ENCODE measurements at regions not wholly inside any gene's neighbourhood (a gene's known extent, or its start where the extent isn't known, plus 50 kb on each side); places are given as distances from the start of the nearest gene placed in this dataset.
"Not testable (repeated sequence)": the region's sequence is repeated elsewhere in the genome, so short reads cannot be mapped to it uniquely, and the experiment has no call there.

- DNase-seq: no peak
Measured at GRCh38 chr12:19726122-19726521, 286.8 kb downstream of the AEBP2 start.

- DNase-seq: no peak
Measured at GRCh38 chr12:19726592-19726991, 287.3 kb downstream of the AEBP2 start.

GRCh38 chr12:19737019-19737418 is 297.7 kb downstream of the AEBP2 start:
- DNase-seq: no peak

GRCh38 chr12:19739195-19739776 is 300.0 kb downstream of the AEBP2 start:
- peak; percentile 66 for DNase-seq

GRCh38 chr12:19740472-19741131 is 301.3 kb downstream of the AEBP2 start:
- no peak for DNase-seq

- DNase-seq: peak; percentile 33
Measured at GRCh38 chr12:19741132-19741489, 301.8 kb downstream of the AEBP2 start.

- no peak for DNase-seq
Measured at GRCh38 chr12:19744705-19745218, 305.5 kb downstream of the AEBP2 start.

- DNase-seq: no peak
Measured at GRCh38 chr12:19746471-19746870, 307.2 kb downstream of the AEBP2 start.

- no peak for DNase-seq
Measured at GRCh38 chr12:19749906-19750574, 310.7 kb downstream of the AEBP2 start.

GRCh38 chr12:19751078-19751477 is 311.8 kb downstream of the AEBP2 start:
- no peak for DNase-seq

- no peak for DNase-seq
Measured at GRCh38 chr12:19752712-19753111, 313.4 kb downstream of the AEBP2 start.

- no peak for DNase-seq
Measured at GRCh38 chr12:19755136-19755535, 315.8 kb downstream of the AEBP2 start.

GRCh38 chr12:19757317-19757877 is 318.1 kb downstream of the AEBP2 start:
- DNase-seq: peak; percentile 27

- DNase-seq: no peak
Measured at GRCh38 chr12:19759227-19759626, 319.9 kb downstream of the AEBP2 start.

- DNase-seq: no peak
Measured at GRCh38 chr12:19760611-19761010, 321.3 kb downstream of the AEBP2 start.

- peak; percentile 0 for DNase-seq
Measured at GRCh38 chr12:19761463-19761862, 322.2 kb downstream of the AEBP2 start.

- no peak for DNase-seq
Measured at GRCh38 chr12:19763488-19763887, 324.2 kb downstream of the AEBP2 start.

GRCh38 chr12:19764408-19764807 is 325.1 kb downstream of the AEBP2 start:
- DNase-seq: no peak

GRCh38 chr12:19771858-19772257 is 332.6 kb downstream of the AEBP2 start:
- no peak for DNase-seq

- no peak for DNase-seq
Measured at GRCh38 chr12:19772776-19773175, 333.5 kb downstream of the AEBP2 start.

- DNase-seq: no peak
Measured at GRCh38 chr12:19775241-19775640, 335.9 kb downstream of the AEBP2 start.

GRCh38 chr12:19775976-19776375 is 336.7 kb downstream of the AEBP2 start:
- not testable (repeated sequence) for DNase-seq

GRCh38 chr12:19778172-19778571 is 338.9 kb downstream of the AEBP2 start:
- no peak for DNase-seq

- no peak for DNase-seq
Measured at GRCh38 chr12:19778797-19779196, 339.5 kb downstream of the AEBP2 start.

Measured in midbrain (tissue), 1 donor.